Right kidney (tissue), 1 donor: ENCODE measurements at regions not wholly inside any gene's neighbourhood (a gene's known extent, or its start where the extent isn't known, plus 50 kb on each side); places are given as distances from the start of the nearest gene placed in this dataset.
"Not testable (repeated sequence)": the region's sequence is repeated elsewhere in the genome, so short reads cannot be mapped to it uniquely, and the experiment has no call there.

Experiments
- DNase-seq: peaks from one replicate; pipeline ENCODE4 v3.0.0-alpha.2; 2016

GRCh38 chr11:92168936-92169335 lies 55.7 kb upstream of the FAT3 start:
- DNase-seq: no peak

DNA sequence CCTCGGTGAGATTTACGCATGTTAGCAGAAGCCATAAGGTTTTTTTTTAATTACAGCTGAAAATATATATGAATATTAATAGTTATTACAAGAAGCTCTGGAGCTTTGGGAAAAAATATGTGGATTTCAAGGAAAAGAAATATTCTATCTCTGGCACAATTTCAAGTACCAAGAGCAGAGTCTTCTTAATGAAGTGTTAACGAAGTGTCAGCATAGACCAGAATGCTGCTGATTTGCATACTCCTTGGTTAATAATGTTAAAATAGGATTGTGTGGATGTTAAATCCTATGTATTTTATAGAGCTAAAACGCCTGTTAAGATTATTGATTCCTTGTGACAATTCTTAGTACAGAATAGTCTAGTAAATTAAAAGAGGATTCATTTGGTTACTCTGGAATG lies 57.0 kb upstream of the FAT3 start:
- DNase-seq: no peak

- no peak for DNase-seq
These were observed 58.3 kb upstream of the FAT3 start for GRCh38 chr11:92166335-92166734.

DNA sequence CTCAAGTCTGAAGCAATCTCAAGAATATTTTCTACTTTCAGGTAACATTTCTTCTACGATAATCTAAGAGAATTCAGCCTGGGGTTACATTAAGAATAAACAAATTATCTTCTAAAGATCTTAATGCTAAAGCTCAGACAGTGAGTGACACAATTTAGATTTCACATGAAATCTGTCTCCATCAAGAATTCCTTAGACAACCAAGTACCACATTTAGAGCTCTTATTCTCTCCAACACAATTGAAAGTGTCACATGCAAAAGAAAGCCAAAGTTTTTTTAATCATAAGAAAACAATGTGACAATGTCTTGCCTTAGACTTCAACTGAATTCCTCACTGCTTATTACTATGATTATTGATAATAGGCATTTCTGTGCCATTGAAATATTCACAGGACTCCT lies 60.7 kb upstream of the FAT3 start:
- DNase-seq: no peak

DNA sequence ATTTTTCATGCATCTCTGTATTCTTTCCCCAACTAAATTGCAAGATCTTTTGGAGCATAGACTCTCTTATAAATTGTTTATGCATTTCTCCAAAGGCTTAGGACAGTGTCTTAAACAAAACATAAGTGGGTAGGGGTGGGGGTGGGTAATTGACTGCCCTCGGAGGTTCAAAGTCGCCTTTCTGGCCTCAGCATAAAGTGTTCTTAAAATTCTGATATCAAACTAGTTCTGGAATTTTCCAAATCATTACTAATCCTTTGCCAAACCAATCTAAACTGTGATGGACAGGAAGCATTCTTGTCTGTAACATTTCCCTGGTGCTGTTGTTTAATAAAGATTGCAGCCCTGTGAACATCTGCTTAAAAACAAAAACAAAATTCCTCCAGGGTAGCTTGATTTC lies 61.8 kb upstream of the FAT3 start:
- DNase-seq: no peak

- DNase-seq: no peak
These were observed 64.7 kb upstream of the FAT3 start for GRCh38 chr11:92159931-92160330.

DNA sequence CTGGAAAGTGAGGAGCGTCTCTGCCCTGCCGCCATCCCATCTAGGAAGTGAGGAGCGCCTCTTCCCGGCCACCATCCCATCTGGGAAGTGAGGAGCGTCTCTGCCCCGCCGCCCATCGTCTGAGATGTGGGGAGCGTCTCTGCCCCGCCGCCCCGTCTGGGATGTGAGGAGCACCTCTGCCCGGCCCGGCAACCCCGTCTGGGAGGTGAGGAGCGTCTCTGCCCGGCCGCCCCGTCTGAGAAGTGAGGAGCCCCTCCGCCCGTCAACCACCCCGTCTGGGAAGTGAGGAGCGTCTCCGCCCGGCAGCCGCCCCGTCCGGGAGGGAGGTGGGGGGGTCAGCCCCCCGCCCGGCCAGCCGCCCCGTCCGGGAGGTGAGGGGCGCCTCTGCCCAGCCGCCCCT lies 67.2 kb upstream of the FAT3 start:
- DNase-seq: not testable (repeated sequence)

- DNase-seq: no peak
These were observed 70.0 kb upstream of the FAT3 start for GRCh38 chr11:92154611-92155010.

DNA sequence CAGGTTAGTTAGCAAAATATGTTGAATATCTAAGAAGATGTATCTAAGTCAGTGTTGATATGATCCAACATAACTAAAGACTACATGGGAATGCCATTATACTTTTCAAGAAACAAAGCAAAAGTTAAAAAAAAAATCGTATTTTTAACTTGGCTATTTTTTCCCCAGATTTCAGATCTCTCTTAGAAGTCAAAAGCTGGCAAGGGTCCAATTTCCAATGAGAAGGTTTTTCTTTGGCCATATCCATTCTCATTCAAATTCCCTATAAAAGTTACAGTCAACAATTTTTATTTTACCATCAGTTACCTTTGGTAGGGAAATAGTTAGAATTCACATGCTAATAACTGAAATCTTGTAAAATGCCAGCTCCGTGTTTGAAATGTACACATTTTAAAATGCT lies 70.5 kb upstream of the FAT3 start:
- DNase-seq: no peak

DNA sequence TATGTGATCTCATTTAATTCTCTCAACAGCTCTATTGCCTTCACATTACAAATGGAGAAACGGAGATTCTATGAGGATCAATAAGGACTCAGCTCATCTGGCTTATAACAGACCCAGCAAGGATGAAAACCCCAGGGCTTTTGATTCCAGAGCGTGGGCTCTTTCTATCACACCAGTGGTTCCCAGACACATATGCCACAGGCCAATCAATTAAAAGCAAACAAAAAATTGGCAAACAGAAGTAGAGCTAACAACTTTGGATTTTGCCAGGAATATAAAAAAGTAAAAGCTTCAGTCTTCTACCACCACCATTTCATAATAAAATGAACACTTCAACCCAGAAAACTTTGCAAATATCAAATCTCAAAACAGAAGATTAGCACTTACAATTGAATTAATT lies 71.1 kb upstream of the FAT3 start:
- DNase-seq: no peak

GRCh38 chr11:92152245-92152644 lies 72.4 kb upstream of the FAT3 start:
- no peak for DNase-seq

DNA sequence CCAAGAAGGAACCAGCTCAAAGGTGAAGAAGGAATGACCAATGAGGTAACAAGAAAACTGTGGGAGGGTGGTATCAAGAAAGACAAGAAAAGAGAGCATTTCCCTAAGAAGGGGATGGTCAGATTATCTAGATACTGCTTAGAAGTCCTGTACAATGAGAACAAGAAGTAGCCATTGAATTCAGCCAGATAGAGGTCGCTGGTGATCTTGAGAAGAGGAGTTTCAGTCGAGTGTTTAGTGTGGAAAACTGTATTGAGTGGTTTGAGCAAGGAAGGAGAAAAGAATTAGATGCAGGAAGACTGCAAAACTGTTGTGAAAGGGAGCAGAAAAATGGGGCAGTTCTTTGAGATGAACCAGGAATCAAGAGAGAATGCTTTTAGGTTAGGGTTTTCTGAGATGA lies 74.6 kb upstream of the FAT3 start:
- DNase-seq: no peak

- DNase-seq: no peak
These were observed 82.9 kb upstream of the FAT3 start for GRCh38 chr11:92141725-92142124.

DNA sequence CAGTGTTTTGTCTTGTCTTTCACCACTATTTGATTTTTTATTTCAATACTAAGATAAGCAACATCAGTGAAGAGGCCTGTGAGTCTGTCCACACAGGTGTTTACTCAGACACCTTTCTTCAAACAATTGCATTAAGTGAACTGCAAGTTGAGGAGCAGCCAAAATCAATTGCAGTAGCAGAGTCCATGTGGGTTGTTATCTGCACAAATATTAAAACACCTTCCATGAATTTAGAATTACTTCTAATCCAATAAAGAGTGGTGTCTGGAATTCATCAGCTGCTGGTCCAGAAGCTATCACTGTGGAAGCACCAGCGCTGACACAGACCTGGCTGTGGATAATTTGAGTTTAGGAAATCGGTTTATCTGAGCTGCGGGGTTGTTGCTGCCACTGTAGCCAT lies 83.5 kb upstream of the FAT3 start:
- DNase-seq: no peak

DNA sequence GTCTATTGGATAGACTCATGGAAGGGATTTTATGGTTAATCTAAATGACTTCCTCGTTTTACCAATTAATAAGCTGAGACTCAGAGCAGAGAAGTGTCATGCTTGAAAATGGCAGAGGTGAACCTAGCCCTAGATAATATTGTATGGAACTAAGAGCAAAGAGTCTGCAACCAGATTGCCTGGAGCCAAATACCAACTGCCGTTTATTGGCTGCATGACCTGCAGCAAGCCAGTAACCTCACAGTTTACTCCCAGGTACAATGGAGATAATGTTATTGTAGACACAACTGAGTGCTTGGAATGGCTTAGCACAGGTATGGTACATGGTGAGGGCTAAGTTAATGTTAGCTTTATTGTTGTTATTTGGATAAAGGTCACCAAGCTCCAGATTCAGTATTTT lies 84.6 kb upstream of the FAT3 start:
- no peak for DNase-seq

DNA sequence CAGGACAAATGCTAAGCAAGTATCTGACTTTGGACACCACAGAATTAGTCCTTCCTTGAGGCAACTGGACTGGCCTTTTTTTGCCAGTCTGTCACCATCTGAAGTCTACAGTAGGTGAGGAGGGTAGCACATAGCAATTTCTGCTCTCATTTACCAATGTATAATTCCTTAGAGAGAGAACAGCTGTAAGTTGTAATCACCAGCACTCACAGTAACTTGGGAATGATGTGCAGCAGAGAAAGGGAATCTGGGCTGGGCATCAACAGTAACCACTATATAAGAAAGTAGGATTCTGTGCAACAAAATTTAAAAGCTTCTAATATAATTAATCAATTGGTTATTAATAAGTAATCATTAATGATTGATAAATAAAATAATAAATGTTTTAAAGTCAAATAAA lies 86.3 kb upstream of the FAT3 start:
- DNase-seq: no peak

DNA sequence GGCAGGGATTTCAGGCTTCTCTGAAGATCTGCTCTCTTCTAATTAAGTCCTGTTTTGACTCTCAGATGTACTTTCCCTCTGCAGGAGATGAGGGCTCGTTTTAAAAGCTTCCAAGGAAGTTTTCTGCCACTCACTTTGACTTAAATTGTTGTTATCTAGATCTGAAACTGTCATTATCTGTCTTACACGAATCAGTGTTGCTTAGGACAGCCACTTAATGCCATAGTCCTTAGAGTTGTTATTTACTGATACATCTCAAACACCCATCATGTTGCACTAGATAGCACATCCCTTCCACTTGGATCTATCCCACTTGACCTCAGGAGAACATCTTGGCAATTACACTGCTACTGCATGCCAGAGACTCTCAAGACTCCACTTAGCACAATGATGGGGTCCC lies 86.9 kb upstream of the FAT3 start:
- DNase-seq: no peak

- no peak for DNase-seq
These were observed 87.8 kb upstream of the FAT3 start for GRCh38 chr11:92136797-92137196.

GRCh38 chr11:92131289-92131865 lies 93.2 kb upstream of the FAT3 start:
- DNase-seq: no peak

DNA sequence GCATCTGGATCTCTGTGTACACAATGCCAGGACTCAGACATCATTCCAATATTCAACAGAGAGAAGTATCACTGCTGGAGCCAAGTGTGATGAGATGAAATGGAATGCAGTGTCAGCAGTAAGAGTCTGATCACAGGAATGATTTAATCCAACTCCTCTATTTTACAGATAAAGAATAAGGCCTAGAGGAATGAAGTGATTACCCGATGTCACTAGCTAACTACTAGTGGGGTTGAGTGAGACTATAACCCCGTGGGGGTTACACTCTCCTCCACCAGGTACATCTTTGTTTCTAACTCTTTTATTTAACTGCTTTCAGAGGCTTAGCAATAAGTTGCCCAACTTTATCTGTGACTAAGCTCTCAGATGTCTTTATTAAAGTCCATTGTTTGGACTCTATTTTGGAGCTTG lies 94.2 kb upstream of the FAT3 start:
- DNase-seq: no peak

DNA sequence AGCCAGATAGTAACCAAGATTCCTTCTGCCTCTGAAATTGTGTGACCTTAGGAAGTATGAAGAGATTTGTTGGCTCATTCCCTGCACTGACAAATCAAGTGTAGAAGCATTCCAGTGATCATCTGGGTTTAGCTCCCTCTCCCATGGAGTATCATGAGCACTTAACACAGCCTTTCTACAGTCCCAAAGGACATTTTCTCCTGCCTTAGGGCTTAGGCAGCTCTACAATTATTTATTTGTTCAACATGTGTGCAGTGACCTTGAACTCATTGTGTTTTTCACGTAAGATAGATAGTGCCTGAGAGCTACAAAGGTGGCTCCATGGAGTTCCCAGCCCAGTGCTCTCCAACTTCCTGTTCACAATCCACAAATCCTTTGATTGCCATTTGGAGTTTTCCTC lies 94.8 kb upstream of the FAT3 start:
- DNase-seq: no peak

- no peak for DNase-seq
These were observed 96.6 kb upstream of the FAT3 start for GRCh38 chr11:92128026-92128425.

DNA sequence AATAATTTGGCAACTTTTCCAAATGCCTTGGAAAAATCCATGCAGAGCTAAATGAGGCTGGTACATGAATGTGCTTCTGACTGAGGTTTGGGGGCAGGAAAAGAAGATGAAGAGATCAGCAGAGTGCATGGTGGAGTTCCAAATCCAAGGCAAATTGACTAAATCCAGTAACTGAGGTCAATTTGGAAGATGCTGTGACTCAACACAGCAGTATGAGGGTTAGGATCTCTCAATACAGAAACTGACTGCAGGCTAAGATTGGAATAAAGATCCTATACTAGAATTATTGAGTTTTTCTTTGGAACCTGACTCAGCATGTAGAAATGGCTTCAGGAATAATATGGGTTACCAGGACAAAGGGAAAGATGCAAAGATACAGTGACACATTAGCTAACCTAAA lies 99.3 kb upstream of the FAT3 start:
- no peak for DNase-seq

DNA sequence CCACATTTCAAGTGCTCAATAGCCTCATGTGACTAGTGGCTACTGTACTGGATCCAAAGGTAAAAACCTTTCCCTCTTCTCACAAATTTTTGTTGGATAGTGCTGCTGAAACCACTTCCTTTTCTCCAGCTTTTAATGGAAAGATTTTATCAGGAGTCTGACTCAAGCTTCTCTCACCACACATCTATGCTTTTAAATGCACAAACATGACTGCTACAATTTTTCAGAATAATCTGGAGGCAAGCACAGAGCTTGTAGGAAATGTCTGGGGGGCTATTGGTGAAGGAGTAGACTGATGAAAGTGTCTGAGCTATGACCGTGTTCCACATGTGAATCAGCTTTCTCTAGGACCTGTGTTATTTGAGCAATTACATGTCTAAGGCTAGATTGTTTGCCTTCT lies 101.1 kb upstream of the FAT3 start:
- DNase-seq: no peak

- no peak for DNase-seq
These were observed 102.1 kb upstream of the FAT3 start for GRCh38 chr11:92122561-92122960.

GRCh38 chr11:92111287-92111686 lies 113.3 kb upstream of the FAT3 start:
- DNase-seq: no peak
